Ascending aorta (tissue), 2 donors: ENCODE measurements at regions not wholly inside any gene's neighbourhood (a gene's known extent, or its start where the extent isn't known, plus 50 kb on each side); places are given as distances from the start of the nearest gene placed in this dataset.

Experiments
- DNase-seq, 2 donors: peaks; one replicate each; pipeline ENCODE4 v3.0.0-alpha.2; 2019; ENCODE audit warnings: low spot score in 2 of 2
- H3K27ac ChIP-seq, 2 donors: fragments of 200-600 bp; sonication (generic); one replicate each; pipeline ENCODE4 v1.5.1; 2016 to 2017; ENCODE audit warnings: mild to moderate bottlenecking in 1 of 2
- H3K27me3 ChIP-seq: fragments of 200-600 bp; sonication (generic); one replicate; pipeline ENCODE4 v1.5.1; 2017
- H3K36me3 ChIP-seq, 2 donors: fragments of 200-600 bp; sonication (generic); one replicate each; pipeline ENCODE4 v1.5.1; 2016
- H3K4me1 ChIP-seq, 2 donors: fragments of 200-600 bp; sonication (generic); one replicate each; pipeline ENCODE4 v1.5.1; 2016 to 2017; ENCODE audit warnings: mild to moderate bottlenecking in 1 of 2
- H3K4me3 ChIP-seq, 2 donors: fragments of 200-600 bp; sonication (generic); one replicate each; pipeline ENCODE4 v1.5.1; 2016 to 2017; ENCODE audit warnings: mild to moderate bottlenecking in 1 of 2
- H3K9me3 ChIP-seq, 2 donors: fragments of 200-600 bp; sonication (generic); one replicate each; pipeline ENCODE4 v1.5.1; 2016
- intact Hi-C: fragments of 100-400 bp; cut with DNase I; formaldehyde crosslinking; loops from one replicate; pipeline ENCODE4 v1.15.1; 2023
- TF ChIP-seq, protein P1 (sequence below), 3 experiments: fragments of 200-600 bp in 2 of 3; fragments of 450-650 bp in 1 of 3; sonication (generic) in 2 of 3; IDR thresholded peaks; one replicate each; pipeline ENCODE4 v1.5.1; 2016 to 2019; ENCODE audit warnings: antibody characterized with exemption in 3 of 3, mild to moderate bottlenecking in 1 of 3, moderate library complexity in 1 of 3

- Histone ChIP-seq H3K27me3 (no peaks in the 10 kb centered on the region), H3K4me3 (no peak overlapping the region), H3K36me3 (no peaks in the 10 kb centered on the region), H3K9me3 (peaks cover 0 to 4% of the 10 kb centered on the region in 2 donors), H3K27ac (no peak overlapping the region), H3K4me1 (no peaks in the 10 kb centered on the region)
- intact Hi-C loops: no loop called here
- no peak for DNase-seq
- TF ChIP-seq, protein P1, sequence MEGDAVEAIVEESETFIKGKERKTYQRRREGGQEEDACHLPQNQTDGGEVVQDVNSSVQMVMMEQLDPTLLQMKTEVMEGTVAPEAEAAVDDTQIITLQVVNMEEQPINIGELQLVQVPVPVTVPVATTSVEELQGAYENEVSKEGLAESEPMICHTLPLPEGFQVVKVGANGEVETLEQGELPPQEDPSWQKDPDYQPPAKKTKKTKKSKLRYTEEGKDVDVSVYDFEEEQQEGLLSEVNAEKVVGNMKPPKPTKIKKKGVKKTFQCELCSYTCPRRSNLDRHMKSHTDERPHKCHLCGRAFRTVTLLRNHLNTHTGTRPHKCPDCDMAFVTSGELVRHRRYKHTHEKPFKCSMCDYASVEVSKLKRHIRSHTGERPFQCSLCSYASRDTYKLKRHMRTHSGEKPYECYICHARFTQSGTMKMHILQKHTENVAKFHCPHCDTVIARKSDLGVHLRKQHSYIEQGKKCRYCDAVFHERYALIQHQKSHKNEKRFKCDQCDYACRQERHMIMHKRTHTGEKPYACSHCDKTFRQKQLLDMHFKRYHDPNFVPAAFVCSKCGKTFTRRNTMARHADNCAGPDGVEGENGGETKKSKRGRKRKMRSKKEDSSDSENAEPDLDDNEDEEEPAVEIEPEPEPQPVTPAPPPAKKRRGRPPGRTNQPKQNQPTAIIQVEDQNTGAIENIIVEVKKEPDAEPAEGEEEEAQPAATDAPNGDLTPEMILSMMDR (IDR thresholded peaks at IDR 0.05): no peak
Observed at GRCh38 chr2:183696028-183696427, 571.8 kb downstream of the NUP35 start.

- no peaks in the 10 kb centered on the region for H3K27me3 ChIP-seq
- no peaks in the 10 kb centered on the region for H3K9me3 ChIP-seq
- H3K4me1 ChIP-seq: no peaks in the 10 kb centered on the region
- intact Hi-C loops: no loop called here
- no peaks in the 10 kb centered on the region for H3K36me3 ChIP-seq
- DNase-seq: no peak
- H3K4me3 ChIP-seq: no peak overlapping the region
- H3K27ac ChIP-seq: no peak overlapping the region
- TF ChIP-seq, protein P1 (IDR thresholded peaks at IDR 0.05): no peak
Observed at GRCh38 chr2:183709829-183710228, 585.6 kb downstream of the NUP35 start.

DNA sequence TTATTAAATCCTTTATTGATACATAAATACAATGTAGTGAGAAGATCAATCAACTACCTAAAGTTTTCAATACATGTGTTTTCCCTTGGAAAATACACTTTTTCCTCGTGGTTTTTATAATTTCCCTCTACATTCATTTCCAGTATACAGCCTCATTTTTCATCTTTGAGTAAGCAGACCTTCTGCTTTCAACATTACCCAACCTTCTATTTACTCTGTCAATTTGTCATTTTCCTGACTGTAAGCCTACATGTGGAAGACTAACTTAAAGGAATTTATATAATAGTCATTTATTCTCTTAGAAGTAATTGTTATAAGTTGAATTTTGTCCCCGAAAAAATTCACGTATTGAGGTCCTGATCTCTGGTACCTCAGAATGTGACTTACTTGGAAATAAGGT lies 594.0 kb downstream of the NUP35 start:
- DNase-seq: no peak
- Histone ChIP-seq H3K36me3 (no peaks in the 10 kb centered on the region), H3K4me3 (no peak overlapping the region), H3K27me3 (no peaks in the 10 kb centered on the region), H3K9me3 (no peaks in the 10 kb centered on the region), H3K4me1 (no peaks in the 10 kb centered on the region), H3K27ac (no peak overlapping the region)
- TF ChIP-seq, protein P1 (IDR thresholded peaks at IDR 0.05): no peak
- intact Hi-C loops: no loop called here

GRCh38 chr2:183723278-183723677 lies 599.0 kb downstream of the NUP35 start:
- H3K9me3 ChIP-seq: no peaks in the 10 kb centered on the region
- TF ChIP-seq, protein P1 (IDR thresholded peaks at IDR 0.05): no peak
- intact Hi-C loops: no loop called here
- no peaks in the 10 kb centered on the region for H3K4me1 ChIP-seq
- no peaks in the 10 kb centered on the region for H3K36me3 ChIP-seq
- no peaks in the 10 kb centered on the region for H3K27me3 ChIP-seq
- no peak for DNase-seq
- H3K27ac ChIP-seq: no peak overlapping the region
- no peak overlapping the region for H3K4me3 ChIP-seq

GRCh38 chr2:183729380-183729779 lies 605.1 kb downstream of the NUP35 start:
- TF ChIP-seq, protein P1 (IDR thresholded peaks at IDR 0.05): no peak
- no peak for DNase-seq
- no peak overlapping the region for H3K4me3 ChIP-seq
- H3K36me3 ChIP-seq: no peaks in the 10 kb centered on the region
- no peaks in the 10 kb centered on the region for H3K4me1 ChIP-seq
- H3K9me3 ChIP-seq: no peaks in the 10 kb centered on the region
- H3K27me3 ChIP-seq: no peaks in the 10 kb centered on the region
- no peak overlapping the region for H3K27ac ChIP-seq
- intact Hi-C loops: no loop called here

DNA sequence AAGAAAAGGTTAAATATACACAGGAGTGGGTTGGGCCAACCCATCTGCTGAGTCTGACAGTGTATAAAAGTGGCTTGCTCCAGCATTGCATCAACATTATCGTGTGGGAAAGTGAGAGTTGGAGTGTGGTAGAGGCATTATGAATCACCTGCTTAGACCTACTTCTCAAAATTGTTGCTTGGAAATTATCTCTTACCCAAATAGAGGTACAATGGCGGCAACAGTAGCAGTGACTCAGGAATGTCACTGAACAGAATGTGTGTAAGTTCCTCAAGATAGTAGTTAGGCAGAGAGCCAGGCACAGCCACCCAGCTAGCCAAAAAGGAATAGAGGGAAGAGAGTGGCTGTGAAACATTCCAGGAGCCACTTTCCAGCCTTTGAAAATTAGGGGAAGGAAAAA lies 616.0 kb downstream of the NUP35 start:
- no peaks in the 10 kb centered on the region for H3K36me3 ChIP-seq
- no peak for DNase-seq
- H3K9me3 ChIP-seq: no peaks in the 10 kb centered on the region
- no peaks in the 10 kb centered on the region for H3K27me3 ChIP-seq
- no peak overlapping the region for H3K4me3 ChIP-seq
- no peaks in the 10 kb centered on the region for H3K4me1 ChIP-seq
- intact Hi-C loops: no loop called here
- TF ChIP-seq, protein P1 (IDR thresholded peaks at IDR 0.05): no peak
- no peak overlapping the region for H3K27ac ChIP-seq
